ENCODE measurements at regions not wholly inside any gene's neighbourhood (a gene's known extent, or its start where the extent isn't known, plus 50 kb on each side); places are given as distances from the start of the nearest gene placed in this dataset.

DNA sequence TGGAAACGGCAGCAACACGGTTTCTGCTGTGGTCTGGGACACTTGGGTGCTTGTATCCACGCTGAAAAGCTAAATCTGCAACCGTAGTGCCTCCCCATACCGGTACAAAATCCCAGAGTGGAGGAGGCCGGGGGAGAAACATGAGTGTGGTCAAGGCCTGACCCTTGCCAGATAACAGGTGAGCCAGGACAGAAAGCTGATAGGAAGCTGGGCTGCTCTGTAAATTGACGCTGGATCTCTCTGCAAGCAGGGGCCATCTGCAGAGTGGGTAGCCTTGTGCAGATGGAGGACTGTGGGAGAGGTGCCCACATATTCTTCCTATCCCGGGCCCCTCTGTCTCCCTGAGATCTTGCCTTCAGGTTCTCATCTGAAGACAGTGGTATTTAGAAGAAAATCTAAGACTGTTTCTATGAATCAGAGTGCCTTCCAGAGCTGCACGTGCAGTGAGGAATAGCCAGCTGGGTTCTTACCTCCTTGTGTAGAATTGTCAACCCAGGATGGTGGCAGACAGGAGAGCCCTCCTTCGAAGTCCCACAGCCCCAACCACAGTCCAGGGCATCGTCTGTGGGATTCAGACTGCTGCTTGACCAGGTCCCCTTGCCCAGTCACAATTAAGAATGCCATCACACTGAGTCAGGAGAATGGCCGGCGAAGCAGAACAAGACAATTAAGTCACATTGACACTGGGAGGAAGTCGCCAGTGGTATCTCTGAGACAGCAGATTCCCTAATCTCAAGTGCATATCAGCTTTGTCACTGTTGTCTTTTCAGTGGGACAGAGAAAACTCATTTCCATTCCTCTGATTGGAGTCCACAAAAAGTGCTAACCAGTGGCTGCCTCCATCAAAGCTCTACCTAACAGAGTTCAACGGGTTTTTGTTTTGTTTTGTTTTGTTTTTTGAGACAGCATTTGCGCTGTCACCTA, 100.0 kb upstream of the RIPOR2 start:
- peak overlapping the region in 1 of 2 donors; percentile 49 for H3K27ac ChIP-seq (ENCODE audit: low read depth in 1 of 2, low read length in 1 of 2)
- H3K27me3 ChIP-seq (ENCODE audit: control insufficient read depth in 3 of 3, insufficient read depth in 3 of 3, low read length in 2 of 3), result no peaks in the 10 kb centered on the region
- no peak for ATAC-seq (ENCODE audit: insufficient read depth, low FRiP score)
- no peaks in the 10 kb centered on the region for H3K36me3 ChIP-seq (ENCODE audit: control insufficient read depth in 4 of 4, insufficient read depth in 4 of 4, low read length in 4 of 4)
- 29 to 55% methylated on average over 16 of the region's 16 CpGs for WGBS, 2 donors
- no peak for DNase-seq
- H3K4me3 ChIP-seq, result no peak overlapping the region
- peaks cover 0 to 9% (median 5%) of the 10 kb centered on the region in 5 donors for H3K4me1 ChIP-seq (ENCODE audit: control insufficient read depth in 5 of 5, insufficient read depth in 5 of 5, low read length in 5 of 5)
- H3K9ac ChIP-seq (ENCODE audit: insufficient read depth in 1 of 2, low read length in 2 of 2), result no peak overlapping the region
- TF ChIP-seq, protein P1, sequence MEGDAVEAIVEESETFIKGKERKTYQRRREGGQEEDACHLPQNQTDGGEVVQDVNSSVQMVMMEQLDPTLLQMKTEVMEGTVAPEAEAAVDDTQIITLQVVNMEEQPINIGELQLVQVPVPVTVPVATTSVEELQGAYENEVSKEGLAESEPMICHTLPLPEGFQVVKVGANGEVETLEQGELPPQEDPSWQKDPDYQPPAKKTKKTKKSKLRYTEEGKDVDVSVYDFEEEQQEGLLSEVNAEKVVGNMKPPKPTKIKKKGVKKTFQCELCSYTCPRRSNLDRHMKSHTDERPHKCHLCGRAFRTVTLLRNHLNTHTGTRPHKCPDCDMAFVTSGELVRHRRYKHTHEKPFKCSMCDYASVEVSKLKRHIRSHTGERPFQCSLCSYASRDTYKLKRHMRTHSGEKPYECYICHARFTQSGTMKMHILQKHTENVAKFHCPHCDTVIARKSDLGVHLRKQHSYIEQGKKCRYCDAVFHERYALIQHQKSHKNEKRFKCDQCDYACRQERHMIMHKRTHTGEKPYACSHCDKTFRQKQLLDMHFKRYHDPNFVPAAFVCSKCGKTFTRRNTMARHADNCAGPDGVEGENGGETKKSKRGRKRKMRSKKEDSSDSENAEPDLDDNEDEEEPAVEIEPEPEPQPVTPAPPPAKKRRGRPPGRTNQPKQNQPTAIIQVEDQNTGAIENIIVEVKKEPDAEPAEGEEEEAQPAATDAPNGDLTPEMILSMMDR (IDR thresholded peaks at IDR 0.05; ENCODE audit: control extremely low read depth, extremely low read depth), result no peak
- H3K9me3 ChIP-seq (ENCODE audit: control insufficient read depth in 4 of 4, insufficient read depth in 3 of 4, low read length in 3 of 4), result peaks cover 0 to 2% (median under 1%) of the 10 kb centered on the region in 4 donors

DNA sequence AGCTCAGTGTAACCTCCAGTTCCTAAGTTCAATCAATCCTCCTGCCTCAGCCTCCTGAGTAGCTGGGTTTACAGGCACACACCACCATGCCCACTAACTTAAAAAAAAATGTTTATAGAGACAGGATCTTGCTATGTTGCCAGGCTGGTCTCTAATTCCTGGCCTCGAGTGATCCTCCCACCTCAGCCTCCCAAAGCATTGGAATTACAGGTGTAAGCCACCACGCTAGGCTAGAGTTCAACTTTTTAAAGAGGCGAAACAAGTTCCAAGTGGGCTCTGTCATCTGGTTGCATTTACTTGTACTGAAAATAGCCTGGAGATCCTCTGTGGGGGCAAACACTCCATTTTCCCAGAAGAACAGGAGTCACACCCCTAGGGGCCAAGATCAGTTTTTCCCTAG, 100.7 kb upstream of the RIPOR2 start:
- Histone ChIP-seq H3K9ac (ENCODE audit: insufficient read depth in 1 of 2, low read length in 2 of 2) (no peak overlapping the region), H3K36me3 (ENCODE audit: control insufficient read depth in 4 of 4, insufficient read depth in 4 of 4, low read length in 4 of 4) (no peaks in the 10 kb centered on the region), H3K27me3 (ENCODE audit: control insufficient read depth in 3 of 3, insufficient read depth in 3 of 3, low read length in 2 of 3) (no peaks in the 10 kb centered on the region), H3K9me3 (ENCODE audit: control insufficient read depth in 4 of 4, insufficient read depth in 3 of 4, low read length in 3 of 4) (peaks cover 0 to 2% (median 0%) of the 10 kb centered on the region in 4 donors), H3K4me1 (ENCODE audit: control insufficient read depth in 5 of 5, insufficient read depth in 5 of 5, low read length in 5 of 5) (peaks cover 0 to 16% (median 6%) of the 10 kb centered on the region in 5 donors), H3K27ac (ENCODE audit: low read depth in 1 of 2, low read length in 1 of 2) (no peak overlapping the region), H3K4me3 (no peak overlapping the region)
- TF ChIP-seq, protein P1 (IDR thresholded peaks at IDR 0.05; ENCODE audit: control extremely low read depth, extremely low read depth), result no peak
- no peak for ATAC-seq (ENCODE audit: insufficient read depth, low FRiP score)
- no peak for DNase-seq
- 93 to 97% methylated on average over 3 of the region's 3 CpGs for WGBS, 2 donors

DNA sequence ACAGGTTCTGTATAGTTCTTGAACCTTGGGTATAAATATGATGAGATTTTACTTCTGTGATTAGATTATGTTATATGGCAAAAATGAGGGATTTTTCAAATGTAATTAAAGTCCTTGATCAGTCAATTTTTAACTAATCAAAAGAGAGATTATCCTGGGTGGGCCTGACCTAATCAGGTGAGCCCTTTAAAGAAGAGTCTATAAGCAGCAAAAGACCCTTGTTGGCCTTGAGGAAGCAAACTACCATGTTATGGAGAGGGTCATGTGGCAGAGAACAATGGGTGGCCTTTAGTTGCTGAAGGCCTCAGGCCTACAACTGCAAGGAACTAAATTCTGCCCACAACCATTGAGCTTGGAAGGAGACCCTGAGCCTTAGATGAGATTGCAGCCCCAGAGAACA, 102.5 kb upstream of the RIPOR2 start:
- H3K4me1 ChIP-seq (ENCODE audit: control insufficient read depth in 5 of 5, insufficient read depth in 5 of 5, low read length in 5 of 5), result peaks cover 0 to 18% (median 6%) of the 10 kb centered on the region in 5 donors
- no peaks in the 10 kb centered on the region for H3K36me3 ChIP-seq (ENCODE audit: control insufficient read depth in 4 of 4, insufficient read depth in 4 of 4, low read length in 4 of 4)

More for the DNA sequence above, 102.5 kb upstream of the RIPOR2 start:
- Histone ChIP-seq H3K9ac (ENCODE audit: insufficient read depth in 1 of 2, low read length in 2 of 2) (no peak overlapping the region), H3K27ac (ENCODE audit: low read depth in 1 of 2, low read length in 1 of 2) (no peak overlapping the region), H3K9me3 (ENCODE audit: control insufficient read depth in 4 of 4, insufficient read depth in 3 of 4, low read length in 3 of 4) (peaks cover 0 to 2% (median 0%) of the 10 kb centered on the region in 4 donors), H3K27me3 (ENCODE audit: control insufficient read depth in 3 of 3, insufficient read depth in 3 of 3, low read length in 2 of 3) (no peaks in the 10 kb centered on the region), H3K4me3 (no peak overlapping the region)
- DNase-seq (no peak), ATAC-seq (ENCODE audit: insufficient read depth, low FRiP score) (no peak)
- TF ChIP-seq, protein P1 (IDR thresholded peaks at IDR 0.05; ENCODE audit: control extremely low read depth, extremely low read depth), result no peak

Measured in lung (tissue), 11 donors.